ENCODE measurements at regions not wholly inside any gene's neighbourhood (a gene's known extent, or its start where the extent isn't known, plus 50 kb on each side); places are given as distances from the start of the nearest gene placed in this dataset.

- TF ChIP-seq ZNF18 (tag by site-specific recombination; IDR thresholded peaks at IDR 0.05) (no peak), ZNF350 (tag by site-specific recombination; IDR thresholded peaks at IDR 0.05) (no peak), CTCF (tag by site-specific recombination; IDR thresholded peaks at IDR 0.05) (no peak), GLIS2 (tag by site-specific recombination; IDR thresholded peaks at IDR 0.05) (no peak), ZNF785 (tag by site-specific recombination; IDR thresholded peaks at IDR 0.05) (no peak), ZFP3 (tag by site-specific recombination; IDR thresholded peaks at IDR 0.05; ENCODE audit: low read depth) (no peak), ZBTB26 (tag by site-specific recombination; optimal IDR thresholded peaks at IDR 0.05) (no peak), REST (tag by site-specific recombination; IDR thresholded peaks at IDR 0.05) (no peak), ZNF140 (tag by site-specific recombination; IDR thresholded peaks at IDR 0.05) (no peak)
Observed at GRCh38 chr13:91105270-91105669, 242.2 kb upstream of the MIR17HG start.

Data from HEK293 (cell line).